GM21390 (cell line): ENCODE measurements at regions not wholly inside any gene's neighbourhood (a gene's known extent, or its start where the extent isn't known, plus 50 kb on each side); places are given as distances from the start of the nearest gene placed in this dataset.
A peak's percentile ranks its signal among the peaks of the same experiment; 100 is the strongest.

Experiments used
- ATAC-seq: cut with Tn5 transposase; IDR thresholded peaks from one replicate; pipeline ENCODE4 v1.9.1; 2021; ENCODE audit not compliant: unreplicated experiment

GRCh38 chr7:18354108-18355085 is 141.2 kb upstream of the HDAC9 start:
- no peak for ATAC-seq

- peak; percentile 49 for ATAC-seq
Observed at GRCh38 chr7:18356191-18356645, 139.3 kb upstream of the HDAC9 start.

DNA sequence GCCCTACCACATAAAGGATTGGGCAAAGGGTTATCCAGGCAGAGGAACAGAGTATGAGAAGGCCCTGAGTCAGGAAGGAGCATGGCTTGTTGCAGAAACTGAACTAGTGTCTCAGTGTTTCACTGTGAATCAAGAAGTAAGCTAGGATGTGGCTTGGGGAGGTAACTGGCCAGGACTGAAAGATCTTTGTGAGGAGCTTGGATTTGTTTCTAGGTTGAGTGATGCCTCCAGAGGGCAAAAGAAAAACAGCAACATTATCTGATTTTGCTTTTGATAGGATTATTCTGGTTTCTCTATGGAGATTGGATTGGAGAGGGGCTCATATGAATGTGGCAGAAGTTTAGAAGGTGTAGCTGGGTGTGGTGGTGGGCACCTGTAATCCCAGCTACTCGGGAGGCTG is 137.9 kb upstream of the HDAC9 start:
- ATAC-seq = no peak

DNA sequence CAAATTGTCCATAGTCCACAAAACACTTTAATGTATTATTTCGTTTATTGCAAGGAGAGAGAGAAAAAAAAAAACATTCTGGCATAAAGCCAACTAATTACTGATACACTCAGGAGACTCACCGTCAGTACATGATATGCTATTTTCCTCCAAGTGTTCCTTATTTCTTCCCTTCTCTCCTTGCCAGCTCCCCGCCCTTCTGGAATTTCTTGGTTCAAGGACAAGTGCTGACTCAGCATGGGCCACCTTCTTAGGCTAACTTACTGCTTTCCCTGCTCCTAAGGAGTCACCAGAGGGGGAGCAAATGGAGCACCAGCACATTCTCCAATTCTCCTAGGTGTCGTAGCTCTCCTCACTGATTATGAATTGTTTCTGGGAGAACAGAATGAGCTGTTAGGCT is 133.8 kb upstream of the HDAC9 start:
- no peak for ATAC-seq

DNA sequence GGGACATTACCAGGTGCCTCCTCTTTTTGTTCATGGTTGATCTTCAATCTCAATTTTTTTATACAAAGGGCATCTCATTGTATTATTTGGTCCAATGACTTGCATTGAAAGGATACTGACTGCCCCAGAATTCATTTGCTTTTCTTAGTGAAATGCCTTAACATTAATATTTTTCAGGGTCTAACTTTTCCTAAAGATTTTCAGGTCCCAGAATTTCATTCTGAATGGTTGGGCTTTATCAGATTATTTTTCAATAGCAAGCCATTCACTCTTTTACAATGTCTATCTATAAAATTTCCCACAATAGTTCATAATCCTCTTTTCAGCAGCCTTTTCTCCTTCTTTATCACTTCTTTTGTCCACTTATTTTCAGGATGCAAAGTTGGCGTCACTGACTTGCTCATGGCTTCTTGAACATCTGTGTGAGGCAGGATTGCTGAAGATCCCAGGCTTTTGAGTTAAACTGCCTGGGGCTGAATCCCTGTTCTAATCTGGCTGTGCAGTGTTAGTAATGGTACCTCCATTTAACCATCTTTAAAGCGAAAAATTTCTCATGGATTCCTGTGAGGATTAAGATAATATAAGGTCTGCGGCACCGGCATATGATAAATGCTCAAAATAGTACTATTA is 131.7 kb upstream of the HDAC9 start:
- ATAC-seq = no peak

DNA sequence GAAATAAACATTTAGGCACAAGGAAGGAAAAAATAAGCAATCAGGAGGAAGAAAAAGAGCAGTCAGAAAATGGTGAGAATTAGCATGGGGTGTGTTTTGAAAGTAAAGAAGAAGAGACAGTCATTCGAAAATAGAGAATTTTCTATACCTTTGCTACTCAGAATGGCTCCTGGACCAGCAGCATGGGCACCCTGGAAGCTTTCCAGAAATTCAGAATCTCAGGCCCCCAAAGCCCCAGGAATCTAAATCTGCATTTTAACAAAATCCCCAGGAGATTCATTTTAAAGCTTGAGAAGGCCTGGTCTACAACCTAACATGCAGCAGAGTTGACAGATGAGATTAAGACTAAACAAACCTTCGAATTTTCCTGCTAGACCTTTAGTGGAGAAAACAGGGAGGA is 131.2 kb upstream of the HDAC9 start:
- no peak for ATAC-seq

DNA sequence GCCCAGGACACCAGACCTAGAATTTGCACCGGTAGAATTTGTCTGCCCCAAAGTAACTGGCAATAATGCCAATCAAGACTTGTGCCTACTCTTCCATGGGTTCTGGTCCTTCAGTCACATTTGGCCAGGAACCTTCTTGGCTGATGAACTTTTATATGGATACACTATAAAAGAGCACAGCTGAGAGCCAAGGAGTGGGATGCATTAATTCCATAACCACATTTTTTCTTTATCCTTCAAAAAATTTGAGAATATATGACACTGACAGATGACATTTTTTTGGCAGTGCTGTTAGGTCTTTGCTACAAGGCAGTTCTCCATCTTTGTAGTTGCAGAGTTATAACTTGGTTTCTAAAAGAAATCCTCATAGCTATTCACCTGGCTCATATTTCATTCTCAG is 129.2 kb upstream of the HDAC9 start:
- ATAC-seq = no peak

DNA sequence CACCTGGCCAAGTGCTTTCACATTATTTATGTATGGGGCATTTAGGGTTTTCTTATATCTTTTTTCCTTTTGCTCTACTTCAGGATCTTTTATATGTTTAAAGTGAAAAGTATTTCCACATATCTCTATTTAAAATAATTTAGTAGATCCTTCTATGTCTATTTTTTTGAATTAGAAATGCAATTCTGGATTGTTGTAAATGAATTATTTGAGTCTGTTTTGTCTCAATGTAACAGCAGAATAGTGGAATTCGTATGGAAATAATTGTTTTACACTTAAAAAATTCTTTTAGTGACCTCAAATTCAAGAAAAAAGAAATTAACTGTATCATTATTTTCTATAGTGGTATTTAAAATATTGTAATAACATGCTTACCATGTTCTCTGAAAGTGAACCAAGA is 126.5 kb upstream of the HDAC9 start:
- no peak for ATAC-seq

DNA sequence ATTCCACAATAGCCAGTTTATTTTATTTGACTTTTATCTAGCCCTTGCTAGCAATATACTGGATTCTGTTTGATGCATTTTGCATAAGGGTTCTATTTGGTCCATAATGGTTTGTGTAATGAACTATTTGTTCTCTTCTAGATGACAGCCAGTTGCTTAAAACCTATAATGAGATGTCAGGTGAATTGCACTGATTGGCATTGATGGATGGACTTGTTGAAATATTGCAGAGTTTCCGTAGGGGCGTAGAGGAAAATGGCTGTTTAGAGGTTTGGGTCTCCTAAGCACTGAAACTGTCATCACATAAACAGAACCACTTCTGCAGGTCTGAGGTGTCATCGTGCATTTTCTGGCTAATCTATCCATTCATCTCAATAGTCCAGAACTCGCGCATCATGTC is 124.9 kb upstream of the HDAC9 start:
- ATAC-seq = no peak

DNA sequence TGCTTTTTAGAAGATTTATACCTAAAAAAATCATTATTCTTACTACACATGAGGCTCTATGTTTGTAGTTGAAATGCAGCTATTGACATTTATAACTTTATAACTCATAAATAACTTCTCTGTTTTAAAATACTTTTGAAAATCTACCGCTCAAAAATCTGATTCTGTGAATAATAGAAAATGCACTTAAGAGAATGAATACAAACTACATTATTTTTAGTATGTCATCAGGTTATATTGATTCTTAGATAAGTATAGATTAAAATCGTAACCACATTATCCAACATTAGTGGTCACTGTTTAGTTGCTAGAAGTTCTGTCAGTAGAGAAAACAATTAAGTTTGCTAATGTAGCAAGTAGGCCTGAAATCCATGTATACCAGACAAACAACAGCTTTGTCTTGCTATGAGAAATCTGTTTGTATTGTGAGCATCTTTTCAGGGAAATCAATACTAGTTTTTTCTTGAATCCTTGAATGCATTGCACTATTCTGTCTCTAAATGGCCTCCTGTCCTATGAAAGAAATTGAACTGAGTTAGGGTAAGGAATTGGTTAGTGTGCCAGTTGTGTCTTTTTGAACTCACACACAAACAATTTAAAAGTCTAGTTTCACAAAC is 116.5 kb upstream of the HDAC9 start:
- no peak for ATAC-seq

DNA sequence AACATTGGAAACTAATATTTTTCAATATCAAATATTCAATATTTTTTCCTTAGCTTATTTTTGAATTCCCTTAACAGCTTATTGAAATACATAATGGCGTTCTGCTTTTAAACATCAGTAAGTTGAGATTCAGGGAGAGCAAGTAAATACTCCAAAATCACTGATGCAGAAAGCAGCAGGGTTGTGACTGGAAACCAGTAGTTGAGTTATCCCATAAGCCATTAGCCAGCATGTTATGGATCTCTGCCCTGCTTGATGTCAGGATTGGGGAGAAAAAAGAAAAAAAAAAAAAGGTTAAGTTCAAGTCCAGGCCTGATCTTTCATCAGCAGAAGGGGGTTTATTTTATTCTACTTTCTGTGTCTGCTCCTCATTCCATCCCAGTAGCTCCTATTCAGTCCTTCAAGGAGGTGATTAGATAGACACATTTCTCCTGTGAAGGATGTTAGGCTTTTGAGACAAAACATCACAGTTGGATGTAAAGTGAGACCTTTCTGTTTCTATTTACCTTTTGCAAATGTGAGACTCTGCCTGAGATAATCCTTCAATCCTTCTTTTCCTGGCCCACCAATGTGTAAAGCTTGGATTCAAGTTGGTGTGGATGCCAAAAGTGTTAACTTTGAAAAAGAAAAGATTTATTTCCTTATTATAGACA is 110.9 kb upstream of the HDAC9 start:
- ATAC-seq = no peak

DNA sequence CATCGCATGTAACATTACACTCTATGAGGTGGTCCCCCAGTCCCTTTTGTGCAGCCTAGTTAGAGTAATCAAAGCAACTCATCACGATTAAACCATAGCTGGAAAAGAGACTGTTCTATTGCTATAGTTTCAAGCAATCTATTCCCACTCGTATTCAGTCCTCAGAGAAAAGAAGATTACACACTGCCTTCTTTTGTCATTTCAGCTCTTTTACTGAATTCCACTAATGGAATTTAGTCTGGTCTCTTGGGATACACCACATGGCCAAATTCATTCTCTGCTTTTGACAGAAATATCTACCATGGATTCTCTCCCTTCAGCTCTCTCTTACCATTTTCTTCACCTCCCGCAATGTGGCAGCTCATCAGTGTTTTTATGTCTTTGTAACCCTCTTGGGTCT is 108.9 kb upstream of the HDAC9 start:
- ATAC-seq = no peak

GRCh38 chr7:18387191-18387735 is 108.3 kb upstream of the HDAC9 start:
- no peak for ATAC-seq

DNA sequence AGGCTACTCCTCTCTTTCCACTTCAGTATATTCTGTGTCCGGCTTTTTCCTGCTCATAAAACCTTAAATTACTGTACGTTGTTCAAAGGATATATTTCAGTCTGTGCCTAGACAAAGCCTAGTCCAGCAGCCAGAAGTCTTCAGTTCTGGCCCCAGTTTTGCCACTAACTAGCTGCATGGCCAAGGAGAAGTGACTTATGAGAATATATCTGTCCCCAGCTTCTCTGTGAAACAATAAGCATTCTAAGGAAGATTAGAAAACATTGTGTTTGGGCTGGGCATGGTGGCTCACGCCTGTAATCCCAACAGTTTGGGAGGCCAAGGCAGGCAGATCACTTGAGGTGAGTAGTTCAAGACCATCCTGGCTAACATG is 105.0 kb upstream of the HDAC9 start:
- no peak for ATAC-seq

DNA sequence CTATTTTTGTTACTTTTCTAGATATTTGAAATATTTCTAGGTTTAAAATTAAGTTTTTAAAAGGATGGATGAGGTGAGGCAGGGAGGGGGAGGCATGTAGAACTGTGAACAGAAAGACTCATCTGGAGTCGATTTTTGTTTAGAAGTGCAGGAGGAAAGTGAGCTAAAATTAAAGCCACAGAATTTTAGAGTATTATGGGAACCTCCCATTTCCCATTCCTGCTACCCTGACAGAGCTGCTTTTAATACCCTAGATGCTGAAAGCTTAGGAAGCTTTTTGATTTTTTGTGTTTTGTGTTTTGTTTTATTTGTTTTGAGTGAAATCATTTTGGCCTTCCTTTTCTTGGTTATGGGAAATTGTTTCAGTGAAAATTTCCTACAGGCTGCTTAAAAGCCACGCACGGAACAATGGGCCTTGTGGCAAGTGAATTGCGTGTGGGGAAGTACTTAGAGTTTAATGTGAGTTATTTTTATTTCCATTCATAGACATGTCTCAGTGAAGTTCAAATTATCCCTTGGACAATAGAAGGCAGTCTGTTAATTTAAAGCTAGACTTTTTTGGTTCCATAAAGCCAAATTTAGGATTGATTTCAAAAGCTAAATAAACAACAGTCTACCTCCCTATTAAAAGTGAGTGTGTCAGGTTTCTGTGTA is 102.0 kb upstream of the HDAC9 start:
- no peak for ATAC-seq

GRCh38 chr7:18395868-18396267 is 99.7 kb upstream of the HDAC9 start:
- no peak for ATAC-seq

GRCh38 chr7:18396953-18397352 is 98.6 kb upstream of the HDAC9 start:
- ATAC-seq = no peak

DNA sequence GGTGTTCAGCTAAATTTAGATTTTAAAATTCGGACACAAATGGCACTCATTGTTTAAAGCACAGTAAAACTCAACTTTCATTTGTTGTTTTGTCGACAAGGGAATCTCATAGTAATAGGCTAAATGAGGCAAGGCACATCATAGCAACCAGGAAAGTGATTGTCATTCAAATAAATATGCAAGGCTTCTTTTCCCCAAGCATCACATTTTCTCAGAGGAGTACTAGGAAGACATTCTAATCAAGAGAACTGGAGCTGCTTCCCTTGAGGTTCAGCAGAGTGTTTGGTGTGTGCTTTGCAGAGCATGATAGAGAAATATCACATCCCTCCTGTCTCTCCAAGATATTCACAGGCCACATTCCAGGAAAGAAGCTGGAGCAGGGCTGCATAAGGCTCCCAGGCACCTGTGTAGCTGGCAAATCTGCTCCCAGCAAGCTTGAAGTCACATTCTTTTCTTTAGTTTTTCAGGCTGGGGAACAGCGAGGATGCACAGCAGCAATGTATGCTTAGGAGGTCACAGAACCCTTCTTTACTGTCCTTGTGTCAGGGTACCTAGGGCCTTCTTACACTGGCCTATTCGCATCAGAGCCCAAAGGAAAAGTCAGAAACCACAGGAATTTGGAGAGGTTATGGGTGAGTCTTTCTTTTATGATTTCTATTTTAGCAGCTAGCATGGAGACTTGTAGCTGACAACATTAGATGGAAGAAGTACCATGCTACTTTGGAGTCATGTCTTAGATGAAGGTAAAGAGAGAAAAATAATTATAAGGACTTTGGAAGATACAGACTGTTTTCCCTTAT is 95.9 kb upstream of the HDAC9 start:
- no peak for ATAC-seq

DNA sequence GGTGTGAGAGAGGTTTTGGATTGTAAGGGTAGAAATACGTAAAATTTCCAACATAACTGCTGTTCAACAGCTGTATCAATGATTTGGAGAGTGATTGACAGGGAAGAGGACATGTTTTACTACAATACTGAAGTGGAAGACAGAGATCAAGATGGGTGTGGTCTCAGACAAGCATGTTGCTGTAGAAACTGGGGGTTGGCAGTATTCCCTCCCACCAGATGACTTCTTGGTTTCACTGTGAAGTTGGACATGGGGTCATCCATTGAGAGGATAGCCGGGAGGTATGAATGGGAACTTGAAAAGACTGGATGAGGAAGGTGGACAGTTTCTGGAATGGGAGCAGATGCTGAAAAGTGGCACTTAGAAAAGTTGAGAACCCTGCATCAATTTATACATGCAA is 95.3 kb upstream of the HDAC9 start:
- no peak for ATAC-seq

GRCh38 chr7:18400726-18401125 is 94.8 kb upstream of the HDAC9 start:
- no peak for ATAC-seq
